GM12878 (cell line): ENCODE measurements at regions not wholly inside any gene's neighbourhood (a gene's known extent, or its start where the extent isn't known, plus 50 kb on each side); places are given as distances from the start of the nearest gene placed in this dataset.

ENCODE experiments used
- ATAC-seq: fragments of 200-7000 bp; cut with Tn5 transposase; 3 replicates; pipeline ENCODE4 v1.9.1; 2020; ENCODE audit warnings: mild to moderate bottlenecking, moderate library complexity
- BruUV-seq: library from RNA; stranded (reverse); fragments of 400-500 nt; replicated peaks from 2 replicates; lab custom pipeline; 2021; lab: Mats Ljungman, UMichigan
- CTCF ChIA-PET: fragments of 300-600 bp; sonication (Branson Sonifier 250); formaldehyde crosslinking; extraction: SDS; loops from one replicate; lab custom pipeline; 2021; ENCODE audit warnings: inconsistent platforms; lab: Yijun Ruan, JAX
- POLR2A ChIA-PET: fragments of 350-600 bp; formaldehyde crosslinking; extraction: SDS; loops from one replicate; lab custom pipeline; 2021; ENCODE audit warnings: inconsistent platforms; lab: Charles Lee
- RAD21 ChIA-PET: fragments of 300-600 bp; sonication (Branson Sonifier 250); formaldehyde crosslinking; loops from one replicate; lab custom pipeline; 2023; ENCODE audit warnings: antibody characterized with exemption; ENCODE audit not compliant: unreplicated experiment; lab: Charles Lee
- SMC1A ChIA-PET: fragments of 300-600 bp; sonication (Branson Sonifier 250); formaldehyde crosslinking; loops from one replicate; lab custom pipeline; 2023; ENCODE audit not compliant: unreplicated experiment, uncharacterized antibody; lab: Charles Lee
- DNase-seq: peaks from one replicate; pipeline ENCODE4 v3.0.0-alpha.2; 2011; ENCODE audit warnings: low read depth, low spot score
- FAIRE-seq: peaks from 3 replicates; lab custom pipeline; 2011; peaks lifted over from hg19 to GRCh38; lab: Jason Lieb, UNC
- H2AFZ ChIP-seq: 2 replicates; pipeline ENCODE4 v1.6.0; 2011; ENCODE audit warnings: low read depth, low read length, control low read depth; ENCODE audit not compliant: control insufficient read depth
- H3K27ac ChIP-seq: 2 replicates; pipeline ENCODE4 v1.5.1; 2011; ENCODE audit warnings: control low read depth; ENCODE audit not compliant: control insufficient read depth, insufficient read depth
- H3K27me3 ChIP-seq, 2 experiments: replicated peaks in 1 of 2; 2 replicates each; pipeline versions ENCODE4 v1.6.0 to v1.6.1; 2011; ENCODE audit warnings: low read length in 1 of 2; ENCODE audit not compliant: control insufficient read depth in 2 of 2, insufficient read depth in 2 of 2
- H3K36me3 ChIP-seq, 2 experiments: 2 replicates each; pipeline ENCODE4 v1.5.1; 2011; ENCODE audit warnings: low read length in 1 of 2; ENCODE audit not compliant: control insufficient read depth in 2 of 2, insufficient read depth in 2 of 2
- H3K4me1 ChIP-seq: 2 replicates; pipeline ENCODE4 v1.6.1; 2011; ENCODE audit warnings: mild to moderate bottlenecking, low read length, moderate library complexity, mixed read lengths; ENCODE audit not compliant: control insufficient read depth, insufficient read depth
- H3K4me2 ChIP-seq: 2 replicates; pipeline ENCODE4 v1.6.0; 2011; ENCODE audit warnings: control low read depth; ENCODE audit not compliant: control insufficient read depth, insufficient read depth
- H3K4me3 ChIP-seq: fragments of 200-600 bp; sonication (generic); 2 replicates; pipeline ENCODE4 v1.5.1; 2016
- H3K79me2 ChIP-seq: 2 replicates; pipeline ENCODE4 v1.6.0; 2011; ENCODE audit warnings: low read length; ENCODE audit not compliant: control insufficient read depth, insufficient read depth
- H3K9ac ChIP-seq: 2 replicates; pipeline ENCODE4 v1.8.0; 2011; ENCODE audit warnings: low read length, control low read depth, mixed read lengths; ENCODE audit not compliant: control insufficient read depth, insufficient read depth
- H3K9me3 ChIP-seq: replicated peaks from 3 replicates; pipeline ENCODE4 v1.5.1; 2011; ENCODE audit warnings: mild to moderate bottlenecking, low read length; ENCODE audit not compliant: control insufficient read depth, insufficient read depth
- H4K20me1 ChIP-seq: 2 replicates; pipeline ENCODE4 v1.6.0; 2011; ENCODE audit not compliant: control insufficient read depth, insufficient read depth
- CBX5 ChIP-seq: sonication (generic); IDR thresholded peaks from 2 replicates; pipeline ENCODE4 v1.6.1; 2016; ENCODE audit warnings: low read depth, moderate library complexity, mild to moderate bottlenecking, inconsistent platforms
- CHD4 ChIP-seq: fragments of 200-600 bp; sonication (generic); IDR thresholded peaks from 2 replicates; pipeline ENCODE4 v1.6.1; 2016; ENCODE audit warnings: mild to moderate bottlenecking
- E4F1 ChIP-seq: fragments of 450-650 bp; IDR thresholded peaks from 2 replicates; pipeline ENCODE4 v1.6.1; 2018; ENCODE audit warnings: borderline replicate concordance, mild to moderate bottlenecking; ENCODE audit not compliant: partially characterized antibody
- EP300 ChIP-seq, 2 experiments: fragments of 150-350 bp in 1 of 2; IDR thresholded peaks; 2 replicates each; pipeline ENCODE4 v1.6.1; 2011 to 2012; ENCODE audit warnings: low read depth in 2 of 2, low read length in 2 of 2, borderline replicate concordance in 1 of 2, improper control_type of control experiment in 1 of 2, inconsistent platforms in 1 of 2; ENCODE audit not compliant: control insufficient read depth in 1 of 2
- IKZF1 ChIP-seq: fragments of 450-650 bp; conservative IDR thresholded peaks from 2 replicates; pipeline ENCODE4 v1.6.1; 2017; ENCODE audit warnings: antibody characterized with exemption, mild to moderate bottlenecking
- IRF4 ChIP-seq: IDR thresholded peaks from 2 replicates; pipeline ENCODE4 v1.6.1; 2011; ENCODE audit warnings: low read depth, low read length
- NFXL1 ChIP-seq: fragments of 450-650 bp; IDR thresholded peaks from 2 replicates; pipeline ENCODE4 v1.6.1; 2017; ENCODE audit warnings: antibody characterized with exemption, mild to moderate bottlenecking, borderline replicate concordance
- NR2C1 ChIP-seq: fragments of 450-650 bp; IDR thresholded peaks from 2 replicates; pipeline ENCODE4 v1.6.1; 2017; ENCODE audit warnings: antibody characterized with exemption, mild to moderate bottlenecking, moderate library complexity
- POLR2A ChIP-seq: IDR thresholded peaks from 2 replicates; pipeline ENCODE4 v1.6.1; 2011; ENCODE audit warnings: low read depth, mild to moderate bottlenecking, low read length
- RAD21 ChIP-seq: IDR thresholded peaks from 2 replicates; pipeline ENCODE4 v1.6.1; 2011; ENCODE audit warnings: mild to moderate bottlenecking, low read depth, low read length, moderate library complexity; ENCODE audit not compliant: insufficient read depth
- RUNX3 ChIP-seq: IDR thresholded peaks from 2 replicates; pipeline ENCODE4 v1.6.1; 2012; ENCODE audit warnings: low read length, inconsistent platforms
- STAT3 ChIP-seq: IDR thresholded peaks from 2 replicates; pipeline ENCODE4 v1.6.1; 2011; ENCODE audit warnings: low read depth, low read length, improper control_type of control experiment
- ZSCAN29 ChIP-seq: fragments of 450-650 bp; IDR thresholded peaks from 2 replicates; pipeline ENCODE4 v1.6.1; 2017; ENCODE audit warnings: mild to moderate bottlenecking, moderate library complexity
- WGBS: methylation state at CpG from one replicate; pipeline ENCODE4 v1.1.6; 2016; ENCODE audit warnings: low lambda C conversion rate; ENCODE audit not compliant: insufficient replicate concordance, insufficient coverage; ENCODE audit errors: missing lambda C conversion rate; 5-methylcytosine and 5-hydroxymethylcytosine counted together
- in situ Hi-C: fragments of 300-500 bp; cut with MboI; formaldehyde crosslinking; loops from 9 replicates; pipeline ENCODE4 v1.14.3; 2018; ENCODE audit warnings: mixed read lengths
- intact Hi-C: fragments of 100-400 bp; cut with micrococcal nuclease; formaldehyde crosslinking; loops from one replicate; pipeline ENCODE4 v1.14.2; 2022; ENCODE audit not compliant: unreplicated experiment
- TF ChIP-seq, protein P1 (sequence below), 3 experiments: IDR thresholded peaks in 2 of 3; conservative IDR thresholded peaks in 1 of 3; 2 replicates each; pipeline ENCODE4 v1.5.1; 2011; ENCODE audit warnings: low read depth in 3 of 3, low read length in 3 of 3, mild to moderate bottlenecking in 3 of 3, control low read depth in 2 of 3, moderate library complexity in 2 of 3, inconsistent platforms in 1 of 3, mixed read lengths in 1 of 3; ENCODE audit not compliant: control insufficient read depth in 2 of 3, insufficient read depth in 1 of 3; ENCODE audit errors: extremely low read depth in 1 of 3

DNA sequence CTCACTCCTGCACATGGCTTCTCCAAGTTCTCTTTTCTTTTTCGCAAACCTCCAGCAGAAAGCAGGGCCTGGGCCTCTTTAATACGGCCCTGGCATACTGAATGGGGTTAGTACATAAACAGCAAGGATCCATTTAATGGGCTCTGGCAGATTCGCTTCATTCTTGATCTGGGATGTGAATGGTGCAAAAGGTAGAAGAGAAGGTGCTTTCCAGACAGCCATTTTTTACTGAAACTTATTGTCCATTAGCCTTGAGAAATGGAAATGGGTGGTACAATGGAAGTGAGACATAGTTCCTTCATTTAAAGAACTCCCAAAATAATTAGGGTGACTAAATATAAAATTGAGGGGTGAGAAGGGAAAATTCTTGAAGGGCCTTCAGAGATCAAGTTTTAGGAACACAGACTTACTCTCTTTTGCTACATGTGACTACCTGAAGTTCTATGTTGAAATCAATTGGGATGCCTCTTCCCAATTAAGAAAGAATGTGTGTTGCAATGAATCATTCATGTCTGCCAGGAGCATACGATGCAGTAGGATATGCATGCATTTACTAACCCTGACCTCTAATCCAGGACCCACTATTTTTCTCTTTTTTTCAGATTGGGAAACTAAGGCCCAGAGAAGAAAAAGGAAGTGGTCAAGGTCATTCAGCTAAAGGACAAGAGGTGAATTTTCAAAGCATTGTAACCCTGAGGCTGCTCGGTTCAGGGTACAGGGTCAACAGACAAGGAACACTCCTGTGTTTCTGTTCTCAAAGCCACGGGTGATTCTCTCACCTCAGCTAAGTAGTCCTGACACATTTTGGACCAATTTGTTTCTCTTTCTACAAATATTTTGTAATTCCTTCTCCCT is 144.1 kb downstream of the BBOX1 start (continued):
- TF ChIP-seq IKZF1 (no peak), STAT3 (no peak), RUNX3 (no peak), EP300 (IDR thresholded peaks at IDR 0.05; ENCODE audit: borderline replicate concordance in 1 of 2, control insufficient read depth in 1 of 2, low read depth in 2 of 2, low read length in 2 of 2) (no peak), E4F1 (no peak)

DNA sequence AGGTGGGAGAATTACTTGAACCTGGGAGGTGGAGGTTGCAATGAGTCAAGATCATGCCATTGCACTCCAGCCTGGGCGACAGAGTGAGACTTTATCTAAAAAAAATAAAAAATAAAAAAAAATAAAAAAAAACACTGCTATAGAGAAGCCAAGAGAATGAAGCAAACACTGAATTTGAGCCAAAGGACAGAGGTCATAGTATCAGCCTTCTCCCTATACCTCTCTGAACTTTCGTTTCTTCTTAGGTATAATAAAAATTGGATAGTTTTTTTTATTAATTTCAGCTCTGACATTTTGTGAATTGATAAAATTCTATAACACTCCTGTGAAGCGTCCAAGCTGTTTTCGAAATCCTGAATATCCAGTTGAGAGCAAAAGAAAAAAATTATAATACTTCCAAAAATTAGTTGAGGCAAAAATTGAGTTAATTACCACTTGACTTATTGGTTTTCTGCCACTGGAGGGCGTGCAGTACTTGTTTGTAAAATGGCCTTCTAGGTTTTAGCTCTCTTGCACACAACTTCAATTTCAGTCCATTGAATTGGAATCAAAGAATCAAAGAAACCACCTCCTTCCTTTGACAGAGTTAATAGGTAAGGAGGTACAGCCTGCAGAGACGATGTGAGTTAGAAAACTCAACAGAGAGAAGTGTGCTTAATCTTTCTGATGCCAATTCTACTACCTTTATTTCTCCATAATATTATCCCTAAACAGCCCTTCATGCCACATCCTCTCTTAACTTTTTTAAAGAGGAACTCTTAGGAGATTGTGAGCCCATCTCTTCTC is 143.2 kb downstream of the BBOX1 start:
- ChIA-PET POLR2A (interaction anchor here (1.2 kb wide), 1 partner anchor 113 kb away, joined by 5 read pairs; no protein-coding TSS in a partner anchor), SMC1A (interaction anchor here (0.6 to 6.0 kb wide), 28 partner anchors 9 to 555 kb away, joined by 3 to 179 read pairs (median 3); no protein-coding TSS in a partner anchor), RAD21 (interaction anchor here (0.6 to 5.9 kb wide), 20 partner anchors 8 to 515 kb away, joined by 3 to 165 read pairs (median 4); no protein-coding TSS in a partner anchor), CTCF (interaction anchor here (0.5 to 6.0 kb wide), 38 partner anchors 9 to 633 kb away, joined by 3 to 209 read pairs (median 4); no protein-coding TSS in a partner anchor)
- H3K9me3 ChIP-seq, result no peaks in the 10 kb centered on the region
- DNase-seq (peak; percentile 12), ATAC-seq (peak; percentile 80), FAIRE-seq (peak; percentile 59)
- 13% methylated on average over 6 of the region's 6 CpGs for WGBS
- no peak overlapping the region for H3K4me3 ChIP-seq
- no peaks in the 10 kb centered on the region for H3K4me1 ChIP-seq
- H3K9ac ChIP-seq, result no peak overlapping the region
- intact Hi-C loops, result loop anchor here (1.0 to 10.0 kb wide), 3 partner anchors 51 to 302 kb away; no protein-coding TSS in a partner anchor
- H2AFZ ChIP-seq, result no peak overlapping the region
- H3K27me3 ChIP-seq, result no peaks in the 10 kb centered on the region
- no TSS peak for BruUV-seq
- no peaks in the 10 kb centered on the region for H3K36me3 ChIP-seq
- no peak overlapping the region for H3K4me2 ChIP-seq
- no peaks in the 10 kb centered on the region for H3K79me2 ChIP-seq
- H4K20me1 ChIP-seq, result no peaks in the 10 kb centered on the region
- H3K27ac ChIP-seq, result no peak overlapping the region
- in situ Hi-C loops, result loop anchor here (5.0 kb wide), 1 partner anchor 308 kb away; no protein-coding TSS in a partner anchor
- no peak for TF ChIP-seq NFXL1
- no peak for TF ChIP-seq NR2C1
- TF ChIP-seq ZSCAN29, result peak; percentile 22; the same call in 1 of the 2 replicates
- no peak for TF ChIP-seq IRF4
- peak; percentile 91 for TF ChIP-seq RAD21
- TF ChIP-seq, protein P1, sequence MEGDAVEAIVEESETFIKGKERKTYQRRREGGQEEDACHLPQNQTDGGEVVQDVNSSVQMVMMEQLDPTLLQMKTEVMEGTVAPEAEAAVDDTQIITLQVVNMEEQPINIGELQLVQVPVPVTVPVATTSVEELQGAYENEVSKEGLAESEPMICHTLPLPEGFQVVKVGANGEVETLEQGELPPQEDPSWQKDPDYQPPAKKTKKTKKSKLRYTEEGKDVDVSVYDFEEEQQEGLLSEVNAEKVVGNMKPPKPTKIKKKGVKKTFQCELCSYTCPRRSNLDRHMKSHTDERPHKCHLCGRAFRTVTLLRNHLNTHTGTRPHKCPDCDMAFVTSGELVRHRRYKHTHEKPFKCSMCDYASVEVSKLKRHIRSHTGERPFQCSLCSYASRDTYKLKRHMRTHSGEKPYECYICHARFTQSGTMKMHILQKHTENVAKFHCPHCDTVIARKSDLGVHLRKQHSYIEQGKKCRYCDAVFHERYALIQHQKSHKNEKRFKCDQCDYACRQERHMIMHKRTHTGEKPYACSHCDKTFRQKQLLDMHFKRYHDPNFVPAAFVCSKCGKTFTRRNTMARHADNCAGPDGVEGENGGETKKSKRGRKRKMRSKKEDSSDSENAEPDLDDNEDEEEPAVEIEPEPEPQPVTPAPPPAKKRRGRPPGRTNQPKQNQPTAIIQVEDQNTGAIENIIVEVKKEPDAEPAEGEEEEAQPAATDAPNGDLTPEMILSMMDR (IDR thresholded peaks at IDR 0.05 in 2 of 3, conservative IDR thresholded peaks at IDR 0.05 in 1 of 3; ENCODE audit: control insufficient read depth in 2 of 3, extremely low read depth in 1 of 3, insufficient read depth in 1 of 3, low read depth in 3 of 3, low read length in 3 of 3), result peak; percentile 57 to 76 (median 59)
- no peak for TF ChIP-seq CBX5
- no peak for TF ChIP-seq CHD4
- TF ChIP-seq POLR2A, result no peak
